Caco-2 (cell line): ENCODE measurements at regions not wholly inside any gene's neighbourhood (a gene's known extent, or its start where the extent isn't known, plus 50 kb on each side); places are given as distances from the start of the nearest gene placed in this dataset.

Experiments used
- BruUV-seq: library from RNA; stranded (reverse); fragments of 400-500 nt; replicated peaks from 2 replicates; lab custom pipeline; 2021; lab: Mats Ljungman, UMichigan
- CTCF ChIA-PET: fragments of 300-600 bp; sonication (Branson Sonifier 250); formaldehyde crosslinking; loops from one replicate; lab custom pipeline; 2022; ENCODE audit warnings: antibody characterized with exemption; lab: Charles Lee
- POLR2A ChIA-PET: fragments of 300-600 bp; sonication (Branson Sonifier 250); formaldehyde crosslinking; loops from one replicate; lab custom pipeline; 2022; ENCODE audit warnings: antibody characterized with exemption; lab: Charles Lee
- DNase-seq, 2 experiments: peaks; one replicate each; pipeline versions ENCODE4 v3.0.0 to v3.0.0-alpha.2; 2020 to 2022
- H3K27me3 ChIP-seq: replicated peaks from 2 replicates; pipeline ENCODE4 v1.6.0; 2011; ENCODE audit warnings: low read length; ENCODE audit not compliant: control insufficient read depth, insufficient read depth
- H3K36me3 ChIP-seq: 2 replicates; pipeline ENCODE4 v1.5.1; 2011; ENCODE audit warnings: low read length; ENCODE audit not compliant: control insufficient read depth, insufficient read depth
- H3K4me1 ChIP-seq: fragments of 250-450 bp; sonication (Bioruptor Pico); 2 replicates; pipeline ENCODE4 v1.5.1; 2020; ENCODE audit warnings: mild to moderate bottlenecking
- H3K4me3 ChIP-seq: 2 replicates; pipeline ENCODE4 v1.5.1; 2011; ENCODE audit warnings: low read depth, mild to moderate bottlenecking, control low read depth, low read length
- H3K9me3 ChIP-seq: fragments of 250-450 bp; sonication (Bioruptor Pico); 2 replicates; pipeline ENCODE4 v1.5.1; 2020; ENCODE audit warnings: mild to moderate bottlenecking, moderate library complexity
- H3K27ac Mint-ChIP-seq: one replicate; pipeline ENCODE4 v1.8.0; 2022; ENCODE audit warnings: mixed read lengths; ENCODE audit not compliant: unreplicated experiment
- H3K27me3 Mint-ChIP-seq: one replicate; pipeline ENCODE4 v1.8.0; 2022; ENCODE audit warnings: mixed read lengths; ENCODE audit not compliant: insufficient read depth, unreplicated experiment
- H3K36me3 Mint-ChIP-seq: one replicate; pipeline ENCODE4 v1.8.0; 2022; ENCODE audit warnings: mild to moderate bottlenecking, mixed read lengths; ENCODE audit not compliant: insufficient read depth, unreplicated experiment
- H3K4me1 Mint-ChIP-seq: one replicate; pipeline ENCODE4 v1.8.0; 2022; ENCODE audit warnings: low read depth, mixed read lengths; ENCODE audit not compliant: unreplicated experiment
- H3K4me3 Mint-ChIP-seq: one replicate; pipeline ENCODE4 v1.8.0; 2022; ENCODE audit warnings: mild to moderate bottlenecking, moderate library complexity, mixed read lengths; ENCODE audit not compliant: unreplicated experiment
- H3K9me3 Mint-ChIP-seq: one replicate; pipeline ENCODE4 v1.8.0; 2022; ENCODE audit warnings: mixed read lengths; ENCODE audit not compliant: unreplicated experiment
- CTCF ChIP-seq, 2 experiments: fragments of 200-600 bp in 1 of 2; IDR thresholded peaks; 1 replicate in 1 of 2; 2 replicates in 1 of 2; pipeline versions ENCODE4 v1.5.1 to v1.8.0; 2011 to 2022; ENCODE audit warnings: antibody characterized with exemption in 1 of 2, control low read depth in 1 of 2, inconsistent platforms in 1 of 2, low read depth in 1 of 2, low read length in 1 of 2, mild to moderate bottlenecking in 1 of 2, moderate library complexity in 1 of 2; ENCODE audit not compliant: insufficient read depth in 1 of 2, severe bottlenecking in 1 of 2, unreplicated experiment in 1 of 2
- intact Hi-C: fragments of 100-400 bp; cut with micrococcal nuclease; formaldehyde crosslinking; loops from one replicate; pipeline ENCODE4 v1.10.0; 2022; ENCODE audit not compliant: unreplicated experiment

GRCh38 chr22:27185760-27186302 is 528.4 kb downstream of the MIAT start:
- no peak for DNase-seq
- no peaks in the 10 kb centered on the region for H3K4me1 ChIP-seq
- ChIA-PET POLR2A (interaction anchor here (0.6 kb wide), 1 partner anchor 9 kb away, joined by 4 read pairs; no protein-coding TSS in a partner anchor), CTCF (no interaction called here)
- H3K4me1 Mint-ChIP-seq: no peaks in the 10 kb centered on the region
- H3K9me3 ChIP-seq: no peaks in the 10 kb centered on the region
- no peaks in the 10 kb centered on the region for H3K36me3 ChIP-seq
- TF ChIP-seq CTCF (IDR thresholded peaks at IDR 0.05; ENCODE audit: insufficient read depth in 1 of 2, low read depth in 1 of 2, low read length in 1 of 2, severe bottlenecking in 1 of 2, unreplicated experiment in 1 of 2): no peak
- intact Hi-C loops: no loop called here
- no peak overlapping the region for H3K4me3 ChIP-seq
- H3K27ac Mint-ChIP-seq: no peak overlapping the region
- no TSS peak for BruUV-seq
- no peaks in the 10 kb centered on the region for H3K36me3 Mint-ChIP-seq
- H3K27me3 Mint-ChIP-seq: no peaks in the 10 kb centered on the region
- no peak overlapping the region for H3K4me3 Mint-ChIP-seq
- H3K27me3 ChIP-seq: no peaks in the 10 kb centered on the region
- H3K9me3 Mint-ChIP-seq: no peaks in the 10 kb centered on the region

GRCh38 chr22:27186643-27187042 is 529.3 kb downstream of the MIAT start:
- no peak for TF ChIP-seq CTCF (IDR thresholded peaks at IDR 0.05; ENCODE audit: insufficient read depth in 1 of 2, low read depth in 1 of 2, low read length in 1 of 2, severe bottlenecking in 1 of 2, unreplicated experiment in 1 of 2)
- Histone ChIP-seq H3K4me1 (no peaks in the 10 kb centered on the region), H3K9me3 (peaks cover 5% of the 10 kb centered on the region; the same call in 1 of the 2 replicates), H3K4me3 (no peak overlapping the region), H3K27me3 (no peaks in the 10 kb centered on the region), H3K36me3 (no peaks in the 10 kb centered on the region)
- Mint-ChIP-seq H3K36me3 (no peaks in the 10 kb centered on the region), H3K27me3 (no peaks in the 10 kb centered on the region), H3K27ac (no peak overlapping the region), H3K4me3 (no peak overlapping the region), H3K4me1 (no peaks in the 10 kb centered on the region), H3K9me3 (no peaks in the 10 kb centered on the region)
- CTCF ChIA-PET: no interaction called here
- POLR2A ChIA-PET: interaction anchor here (0.6 kb wide), 1 partner anchor 10 kb away, joined by 4 read pairs; no protein-coding TSS in a partner anchor
- intact Hi-C loops: no loop called here
- no TSS peak for BruUV-seq
- DNase-seq: no peak

- peaks cover 11% of the 10 kb centered on the region; the same call in 1 of the 2 replicates for H3K4me1 ChIP-seq
- peaks cover 8% of the 10 kb centered on the region for H3K4me1 Mint-ChIP-seq
- intact Hi-C loops: no loop called here
Observed at GRCh38 chr22:27192135-27192829, 534.9 kb downstream of the MIAT start.

More at GRCh38 chr22:27192135-27192829, 534.9 kb downstream of the MIAT start:
- CTCF ChIA-PET: no interaction called here
- Mint-ChIP-seq H3K36me3 (peaks cover 7% of the 10 kb centered on the region), H3K4me3 (no peak overlapping the region), H3K27me3 (no peaks in the 10 kb centered on the region), H3K27ac (no peak overlapping the region), H3K9me3 (peaks cover 4% of the 10 kb centered on the region)
- H3K27me3 ChIP-seq: no peaks in the 10 kb centered on the region
- no peak overlapping the region for H3K4me3 ChIP-seq
- POLR2A ChIA-PET: no interaction called here
- H3K9me3 ChIP-seq: peaks cover 5% of the 10 kb centered on the region; the same call in 1 of the 2 replicates
- TF ChIP-seq CTCF (IDR thresholded peaks at IDR 0.05; ENCODE audit: insufficient read depth in 1 of 2, low read depth in 1 of 2, low read length in 1 of 2, severe bottlenecking in 1 of 2, unreplicated experiment in 1 of 2): no peak
- H3K36me3 ChIP-seq: no peaks in the 10 kb centered on the region
- no TSS peak for BruUV-seq
- no peak for DNase-seq
